DND-41 (cell line): ENCODE measurements at regions not wholly inside any gene's neighbourhood (a gene's known extent, or its start where the extent isn't known, plus 50 kb on each side); places are given as distances from the start of the nearest gene placed in this dataset.

Experiments
- ATAC-seq: fragments of 200-7000 bp; cut with Tn5 transposase; 3 replicates; pipeline ENCODE4 v1.9.1; 2021; ENCODE audit warnings: low read depth; ENCODE audit not compliant: insufficient read depth
- DNase-seq: peaks from one replicate; pipeline ENCODE4 v3.0.0-alpha.2; 2020
- H2AFZ ChIP-seq: 2 replicates; pipeline ENCODE4 v1.6.0; 2012; ENCODE audit warnings: low read depth, low read length
- H3K27ac ChIP-seq: 2 replicates; pipeline ENCODE4 v1.5.1; 2012; ENCODE audit warnings: low read length, inconsistent platforms
- H3K27me3 ChIP-seq: fragments of 200-600 bp; sonication (generic); 2 replicates; pipeline ENCODE4 v1.6.0; 2012; ENCODE audit warnings: low read length, mild to moderate bottlenecking, inconsistent platforms; ENCODE audit not compliant: insufficient read depth, poor library complexity
- H3K36me3 ChIP-seq: 2 replicates; pipeline ENCODE4 v1.5.1; 2012; ENCODE audit warnings: low read length, inconsistent platforms; ENCODE audit not compliant: insufficient read depth
- H3K4me1 ChIP-seq: 2 replicates; pipeline ENCODE4 v1.5.1; 2012; ENCODE audit warnings: mild to moderate bottlenecking, low read length; ENCODE audit not compliant: insufficient read depth
- H3K4me2 ChIP-seq: 2 replicates; pipeline ENCODE4 v1.6.0; 2012; ENCODE audit warnings: mild to moderate bottlenecking, moderate library complexity, low read length, inconsistent platforms; ENCODE audit not compliant: insufficient read depth
- H3K4me3 ChIP-seq, 2 experiments: fragments of 200-600 bp in 1 of 2; shearing (Covaris generic) in 1 of 2; 2 replicates each; pipeline ENCODE4 v1.5.1; 2012 to 2016; ENCODE audit warnings: inconsistent platforms in 2 of 2, low read length in 2 of 2, mild to moderate bottlenecking in 2 of 2, low read depth in 1 of 2, moderate library complexity in 1 of 2
- H3K79me2 ChIP-seq: 2 replicates; pipeline ENCODE4 v1.6.0; 2012; ENCODE audit warnings: low read length, inconsistent platforms; ENCODE audit not compliant: insufficient read depth
- H3K9ac ChIP-seq: 2 replicates; pipeline ENCODE4 v1.6.0; 2012; ENCODE audit warnings: low read depth, mild to moderate bottlenecking, inconsistent platforms, low read length, moderate library complexity
- H3K9me3 ChIP-seq: 2 replicates; pipeline ENCODE4 v1.5.1; 2012; ENCODE audit warnings: low read length, moderate library complexity, mild to moderate bottlenecking, inconsistent platforms; ENCODE audit not compliant: insufficient read depth, severe bottlenecking
- H4K20me1 ChIP-seq: 2 replicates; pipeline ENCODE4 v1.6.0; 2012; ENCODE audit warnings: low read length; ENCODE audit not compliant: insufficient read depth
- CTCF ChIP-seq: IDR thresholded peaks from 2 replicates; pipeline ENCODE4 v1.5.1; 2012; ENCODE audit warnings: borderline replicate concordance, low read length, moderate library complexity, mild to moderate bottlenecking; ENCODE audit not compliant: poor library complexity, severe bottlenecking; ENCODE audit errors: extremely low read depth
- EZH2 ChIP-seq: IDR thresholded peaks from 3 replicates; pipeline ENCODE4 v1.6.1; 2012; ENCODE audit warnings: borderline replicate concordance, low read depth, mild to moderate bottlenecking, moderate library complexity, low read length, inconsistent platforms; ENCODE audit not compliant: severe bottlenecking

GRCh38 chr13:79853251-79853650 lies 372.3 kb downstream of the NDFIP2 start:
- Histone ChIP-seq H3K27me3 (no peaks in the 10 kb centered on the region), H2AFZ (no peak overlapping the region), H3K27ac (no peak overlapping the region), H4K20me1 (no peaks in the 10 kb centered on the region), H3K79me2 (no peaks in the 10 kb centered on the region), H3K9ac (no peak overlapping the region), H3K36me3 (no peaks in the 10 kb centered on the region), H3K9me3 (no peaks in the 10 kb centered on the region), H3K4me1 (no peaks in the 10 kb centered on the region), H3K4me3 (no peak overlapping the region), H3K4me2 (no peak overlapping the region)
- ATAC-seq (no peak), DNase-seq (no peak)
- no peak for TF ChIP-seq CTCF

- Histone ChIP-seq H3K4me1 (no peaks in the 10 kb centered on the region), H3K4me3 (no peak overlapping the region), H2AFZ (no peak overlapping the region), H3K27me3 (no peaks in the 10 kb centered on the region), H3K9ac (no peak overlapping the region), H3K9me3 (no peaks in the 10 kb centered on the region), H3K27ac (no peak overlapping the region), H3K4me2 (no peak overlapping the region), H3K36me3 (no peaks in the 10 kb centered on the region), H4K20me1 (no peaks in the 10 kb centered on the region), H3K79me2 (no peaks in the 10 kb centered on the region)
- DNase-seq (no peak), ATAC-seq (no peak)
- TF ChIP-seq EZH2: no peak
- TF ChIP-seq CTCF: no peak
Measured at GRCh38 chr13:79851318-79851717, 370.4 kb downstream of the NDFIP2 start.

- H3K9ac ChIP-seq: no peak overlapping the region
- ATAC-seq (no peak), DNase-seq (no peak)
- H3K4me3 ChIP-seq: no peak overlapping the region
- H2AFZ ChIP-seq: no peak overlapping the region
- no peaks in the 10 kb centered on the region for H3K79me2 ChIP-seq
- no peaks in the 10 kb centered on the region for H3K36me3 ChIP-seq
- no peaks in the 10 kb centered on the region for H3K27me3 ChIP-seq
- no peak overlapping the region for H3K27ac ChIP-seq
- no peak for TF ChIP-seq CTCF
- no peak for TF ChIP-seq EZH2
- no peaks in the 10 kb centered on the region for H4K20me1 ChIP-seq
- no peaks in the 10 kb centered on the region for H3K9me3 ChIP-seq
- no peak overlapping the region for H3K4me2 ChIP-seq
- H3K4me1 ChIP-seq: no peaks in the 10 kb centered on the region
Measured at GRCh38 chr13:79847882-79848592, 367.1 kb downstream of the NDFIP2 start.
